Fibroblast of lung (primary cell): ENCODE measurements at regions not wholly inside any gene's neighbourhood (a gene's known extent, or its start where the extent isn't known, plus 50 kb on each side); places are given as distances from the start of the nearest gene placed in this dataset.

Experiments used
- EZH2 ChIP-seq: IDR thresholded peaks from 2 replicates; pipeline ENCODE4 v1.5.1; 2012; ENCODE audit warnings: low read length, control low read depth, mild to moderate bottlenecking; ENCODE audit errors: missing control alignments
- TF ChIP-seq, protein P1 (sequence below), 2 donors: IDR thresholded peaks in 1 of 2; conservative IDR thresholded peaks in 1 of 2; 1 replicate in 1 of 2; 2 replicates in 1 of 2; pipeline ENCODE4 v1.5.1; 2011 to 2012; ENCODE audit warnings: low read length in 2 of 2, control low read depth in 1 of 2, inconsistent platforms in 1 of 2, low read depth in 1 of 2, mild to moderate bottlenecking in 1 of 2

DNA sequence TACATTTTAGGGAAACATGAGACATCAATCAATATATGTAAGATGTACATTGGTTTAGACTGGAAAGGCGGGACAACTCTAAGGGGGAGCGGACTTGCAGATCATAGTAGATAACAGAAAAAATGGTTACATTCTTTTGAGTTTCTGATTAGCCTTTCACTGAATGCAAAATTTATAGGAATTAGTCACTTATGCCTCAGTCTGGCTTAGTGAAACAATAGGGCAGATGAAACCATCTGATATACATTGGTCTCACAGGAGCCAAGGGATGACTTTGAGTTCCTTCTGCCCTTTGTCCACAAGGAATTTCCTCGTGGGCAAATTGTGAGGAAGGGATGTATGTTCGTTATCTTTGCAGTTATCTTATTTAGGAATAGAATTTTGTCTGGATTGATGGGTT lies 128.2 kb downstream of the ARSF start:
- no peak for TF ChIP-seq EZH2
- TF ChIP-seq, protein P1, sequence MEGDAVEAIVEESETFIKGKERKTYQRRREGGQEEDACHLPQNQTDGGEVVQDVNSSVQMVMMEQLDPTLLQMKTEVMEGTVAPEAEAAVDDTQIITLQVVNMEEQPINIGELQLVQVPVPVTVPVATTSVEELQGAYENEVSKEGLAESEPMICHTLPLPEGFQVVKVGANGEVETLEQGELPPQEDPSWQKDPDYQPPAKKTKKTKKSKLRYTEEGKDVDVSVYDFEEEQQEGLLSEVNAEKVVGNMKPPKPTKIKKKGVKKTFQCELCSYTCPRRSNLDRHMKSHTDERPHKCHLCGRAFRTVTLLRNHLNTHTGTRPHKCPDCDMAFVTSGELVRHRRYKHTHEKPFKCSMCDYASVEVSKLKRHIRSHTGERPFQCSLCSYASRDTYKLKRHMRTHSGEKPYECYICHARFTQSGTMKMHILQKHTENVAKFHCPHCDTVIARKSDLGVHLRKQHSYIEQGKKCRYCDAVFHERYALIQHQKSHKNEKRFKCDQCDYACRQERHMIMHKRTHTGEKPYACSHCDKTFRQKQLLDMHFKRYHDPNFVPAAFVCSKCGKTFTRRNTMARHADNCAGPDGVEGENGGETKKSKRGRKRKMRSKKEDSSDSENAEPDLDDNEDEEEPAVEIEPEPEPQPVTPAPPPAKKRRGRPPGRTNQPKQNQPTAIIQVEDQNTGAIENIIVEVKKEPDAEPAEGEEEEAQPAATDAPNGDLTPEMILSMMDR (conservative IDR thresholded peaks at IDR 0.05 in 1 of 2, IDR thresholded peaks at IDR 0.05 in 1 of 2; ENCODE audit: low read depth in 1 of 2, low read length in 2 of 2) = no peak
